Adrenal gland (tissue), 9 donors: ENCODE measurements at regions not wholly inside any gene's neighbourhood (a gene's known extent, or its start where the extent isn't known, plus 50 kb on each side); places are given as distances from the start of the nearest gene placed in this dataset.

Experiments
- DNase-seq, 7 donors: peaks; one replicate each; pipeline ENCODE4 v3.0.0-alpha.2; 2019 to 2020
- H3K27ac ChIP-seq, 5 donors: fragments of 200-600 bp; sonication (generic) in 4 of 5; 1 replicate in 3 of 5; 2 replicates in 2 of 5; pipeline versions ENCODE4 v1.5.1 to v1.8.0; 2016 to 2020; ENCODE audit warnings: mild to moderate bottlenecking in 1 of 5
- H3K27me3 ChIP-seq: fragments of 200-600 bp; 2 replicates; pipeline ENCODE4 v1.8.0; 2021
- H3K36me3 ChIP-seq, 2 donors: fragments of 200-600 bp; replicated peaks in 1 of 2; 1 replicate in 1 of 2; 2 replicates in 1 of 2; pipeline versions ENCODE4 v1.5.1 to v1.8.0; 2018 to 2022
- H3K4me1 ChIP-seq, 2 donors: fragments of 200-600 bp; replicated peaks in 1 of 2; 1 replicate in 1 of 2; 2 replicates in 1 of 2; pipeline versions ENCODE4 v1.5.1 to v1.8.0; 2018 to 2021
- H3K4me3 ChIP-seq, 4 donors: fragments of 200-600 bp; sonication (generic) in 3 of 4; one replicate each; pipeline ENCODE4 v1.5.1; 2016 to 2018
- H3K9me3 ChIP-seq, 3 donors: fragments of 200-600 bp; sonication (generic) in 1 of 3; replicated peaks in 1 of 3; 1 replicate in 2 of 3; 2 replicates in 1 of 3; pipeline versions ENCODE4 v1.5.1 to v1.8.0; 2016 to 2021
- POLR2A ChIP-seq, 2 donors: fragments of 450-650 bp; IDR thresholded peaks; one replicate each; pipeline ENCODE4 v1.6.1; 2017; ENCODE audit warnings: antibody characterized with exemption in 2 of 2, mild to moderate bottlenecking in 2 of 2, moderate library complexity in 1 of 2
- WGBS, 4 donors: extraction: QIAGEN DNeasy Blood & Tissue Kit in 2 of 4; methylation state at CpG; one replicate each; pipeline versions ENCODE4 v1.1.5 to v1.1.7; 2013 to 2017; 5-methylcytosine and 5-hydroxymethylcytosine counted together
- intact Hi-C, 2 donors: fragments of 100-400 bp; cut with DNase I; formaldehyde crosslinking; loops; one replicate each; pipeline versions ENCODE4 v1.14.1 to v1.15.0; 2022 to 2023
- TF ChIP-seq, protein P1 (sequence below), 6 experiments: fragments of 450-650 bp in 4 of 6; fragments of 200-600 bp in 2 of 6; sonication (generic) in 1 of 6; IDR thresholded peaks; 1 replicate in 5 of 6; 2 replicates in 1 of 6; pipeline versions ENCODE4 v1.5.1 to v1.8.0; 2016 to 2021; ENCODE audit warnings: antibody characterized with exemption in 6 of 6, mild to moderate bottlenecking in 2 of 6, moderate library complexity in 1 of 6
- donor health status: healthy with polysubstance abuse.
- donor health status: Bipolar disorder and iron deficiency.
- donor health status: DM: yes; HTN: yes; CAD: no.
- donor health status: DM: no; HTN: no; CAD: no.
- donor health status: DM: no; HTN: no; CAD: no.

DNA sequence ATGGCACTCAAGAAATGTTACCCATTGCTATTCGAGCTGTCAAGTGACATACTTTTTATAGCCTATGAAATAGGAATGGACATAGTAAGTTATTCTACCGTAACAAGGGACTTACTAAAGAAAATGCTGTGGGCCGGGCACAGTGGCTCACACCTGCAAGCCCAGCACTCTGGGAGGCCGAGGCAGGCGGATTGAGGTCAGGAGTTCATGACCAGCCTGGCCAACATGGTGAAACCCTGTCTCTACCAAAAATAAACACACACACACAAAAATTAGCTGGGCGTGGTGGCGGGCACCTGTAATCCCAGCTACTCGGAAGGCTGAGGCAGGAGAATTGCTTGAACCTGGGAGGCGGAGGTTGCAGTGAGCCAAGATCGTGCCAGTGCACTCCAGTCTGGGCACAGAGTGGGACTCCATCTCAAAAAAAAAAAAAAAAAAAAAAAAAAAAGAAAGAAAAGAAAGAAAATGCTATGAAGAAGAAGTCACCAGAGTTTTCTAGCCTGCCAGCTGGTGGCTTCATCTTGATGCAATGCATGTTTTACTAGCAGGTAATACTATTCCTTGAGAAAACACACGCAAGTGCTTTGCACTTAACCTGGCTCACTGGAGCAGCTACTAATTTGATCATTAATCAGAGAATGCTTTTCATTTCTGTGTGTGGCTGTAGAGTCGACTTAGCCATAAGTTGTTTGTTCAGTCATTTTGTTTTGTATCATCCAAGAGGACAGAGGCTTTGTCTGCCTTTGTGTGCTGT lies 166.7 kb upstream of the MYL2 start:
- no peak for DNase-seq
- WGBS, 4 donors = 80 to 84% (median 82%) methylated on average over 12 of the region's 12 CpGs
- Histone ChIP-seq H3K4me1 (no peaks in the 10 kb centered on the region), H3K9me3 (no peaks in the 10 kb centered on the region), H3K27me3 (peaks cover 5% of the 10 kb centered on the region), H3K4me3 (no peak overlapping the region), H3K36me3 (no peaks in the 10 kb centered on the region), H3K27ac (no peak overlapping the region)
- TF ChIP-seq POLR2A (IDR thresholded peaks at IDR 0.05) = no peak
- TF ChIP-seq, protein P1, sequence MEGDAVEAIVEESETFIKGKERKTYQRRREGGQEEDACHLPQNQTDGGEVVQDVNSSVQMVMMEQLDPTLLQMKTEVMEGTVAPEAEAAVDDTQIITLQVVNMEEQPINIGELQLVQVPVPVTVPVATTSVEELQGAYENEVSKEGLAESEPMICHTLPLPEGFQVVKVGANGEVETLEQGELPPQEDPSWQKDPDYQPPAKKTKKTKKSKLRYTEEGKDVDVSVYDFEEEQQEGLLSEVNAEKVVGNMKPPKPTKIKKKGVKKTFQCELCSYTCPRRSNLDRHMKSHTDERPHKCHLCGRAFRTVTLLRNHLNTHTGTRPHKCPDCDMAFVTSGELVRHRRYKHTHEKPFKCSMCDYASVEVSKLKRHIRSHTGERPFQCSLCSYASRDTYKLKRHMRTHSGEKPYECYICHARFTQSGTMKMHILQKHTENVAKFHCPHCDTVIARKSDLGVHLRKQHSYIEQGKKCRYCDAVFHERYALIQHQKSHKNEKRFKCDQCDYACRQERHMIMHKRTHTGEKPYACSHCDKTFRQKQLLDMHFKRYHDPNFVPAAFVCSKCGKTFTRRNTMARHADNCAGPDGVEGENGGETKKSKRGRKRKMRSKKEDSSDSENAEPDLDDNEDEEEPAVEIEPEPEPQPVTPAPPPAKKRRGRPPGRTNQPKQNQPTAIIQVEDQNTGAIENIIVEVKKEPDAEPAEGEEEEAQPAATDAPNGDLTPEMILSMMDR (IDR thresholded peaks at IDR 0.05) = no peak
- intact Hi-C loops = no loop called here

DNA sequence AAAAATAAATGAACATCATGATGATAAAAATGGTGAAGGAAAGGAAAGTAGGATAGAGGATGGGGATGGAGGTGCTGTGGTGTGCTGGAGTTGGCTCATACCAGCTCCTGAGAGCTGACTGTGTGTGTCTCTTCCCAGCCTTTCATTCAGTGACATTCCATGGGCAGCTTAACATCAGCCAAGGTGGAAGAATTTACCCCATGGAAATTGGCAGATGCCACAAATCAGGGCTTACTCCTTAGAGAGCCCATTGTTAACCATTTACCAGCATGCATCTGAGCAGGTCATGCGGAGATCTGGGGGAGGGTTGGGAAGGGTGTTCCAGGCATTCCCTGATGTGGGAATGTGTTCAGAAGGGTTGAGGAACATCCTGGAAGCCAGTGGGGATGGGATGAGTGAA lies 164.7 kb upstream of the MYL2 start:
- WGBS, 4 donors = 67 to 96% (median 91%) methylated on average over 1 of the region's 1 CpG

GRCh38 chr12:111084605-111085004 lies 164.2 kb upstream of the MYL2 start:
- H3K4me1 ChIP-seq = no peaks in the 10 kb centered on the region
- H3K27me3 ChIP-seq = peaks cover 5% of the 10 kb centered on the region
- H3K4me3 ChIP-seq = no peak overlapping the region
- DNase-seq = no peak
- WGBS, 4 donors = 86 to 91% (median 88%) methylated on average over 15 of the region's 15 CpGs
- no peak overlapping the region for H3K27ac ChIP-seq
- intact Hi-C loops = no loop called here
- H3K9me3 ChIP-seq = no peaks in the 10 kb centered on the region
- TF ChIP-seq, protein P1 (IDR thresholded peaks at IDR 0.05) = no peak
- TF ChIP-seq POLR2A (IDR thresholded peaks at IDR 0.05) = no peak
- no peaks in the 10 kb centered on the region for H3K36me3 ChIP-seq

More for the DNA sequence above, 164.7 kb upstream of the MYL2 start:
- no peak for TF ChIP-seq POLR2A (IDR thresholded peaks at IDR 0.05)
- TF ChIP-seq, protein P1 (IDR thresholded peaks at IDR 0.05) = no peak
- Histone ChIP-seq H3K4me3 (no peak overlapping the region), H3K9me3 (no peaks in the 10 kb centered on the region), H3K27me3 (peaks cover 5% of the 10 kb centered on the region), H3K27ac (no peak overlapping the region), H3K4me1 (no peaks in the 10 kb centered on the region), H3K36me3 (no peaks in the 10 kb centered on the region)
- DNase-seq = no peak
- intact Hi-C loops = no loop called here

- H3K36me3 ChIP-seq = no peaks in the 10 kb centered on the region
- 51 to 65% (median 57%) methylated on average over 4 of the region's 4 CpGs for WGBS, 4 donors
- peaks cover 5% of the 10 kb centered on the region for H3K27me3 ChIP-seq
- intact Hi-C loops = no loop called here
- no peaks in the 10 kb centered on the region for H3K9me3 ChIP-seq
- H3K4me1 ChIP-seq = no peaks in the 10 kb centered on the region
- H3K4me3 ChIP-seq = no peak overlapping the region
- H3K27ac ChIP-seq = no peak overlapping the region
- no peak for DNase-seq
- TF ChIP-seq, protein P1 (IDR thresholded peaks at IDR 0.05) = no peak
- no peak for TF ChIP-seq POLR2A (IDR thresholded peaks at IDR 0.05)
Observed at GRCh38 chr12:111084158-111084557, 163.8 kb upstream of the MYL2 start.
